Hematopoietic multipotent progenitor cell treated with erythropoietin and hydrocortisone succinate and interleukin-3 and kit ligand, for 6 days (in vitro differentiated cells): ENCODE measurements at regions not wholly inside any gene's neighbourhood (a gene's known extent, or its start where the extent isn't known, plus 50 kb on each side); places are given as distances from the start of the nearest gene placed in this dataset.
A peak's percentile ranks its signal among the peaks of the same experiment; 100 is the strongest.

Experiments
- DNase-seq: peaks from one replicate; pipeline ENCODE4 v3.0.0-alpha.2; 2015

- DNase-seq: no peak
These were observed 576.8 kb downstream of the SOX6 start for GRCh38 chr11:15779518-15779917.

DNA sequence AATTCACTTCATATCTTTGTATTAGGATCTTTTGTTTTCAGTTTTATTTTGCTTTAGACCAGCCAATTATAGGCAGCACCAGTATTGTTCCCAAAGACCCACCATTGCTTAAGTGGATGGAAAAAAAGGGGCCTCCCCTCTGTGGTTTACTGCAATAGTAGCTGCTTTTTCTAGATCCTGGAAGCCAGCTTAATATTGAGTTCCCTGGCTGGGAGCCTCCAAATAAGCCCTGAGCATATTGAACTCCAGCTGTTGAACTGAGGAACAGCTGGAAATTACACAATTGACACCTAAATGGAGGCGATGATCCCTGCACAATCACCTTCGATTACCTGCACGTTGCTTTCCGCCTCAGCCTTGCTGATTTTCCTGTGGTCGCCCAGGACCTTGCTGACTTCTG, 576.0 kb downstream of the SOX6 start:
- DNase-seq: no peak

DNA sequence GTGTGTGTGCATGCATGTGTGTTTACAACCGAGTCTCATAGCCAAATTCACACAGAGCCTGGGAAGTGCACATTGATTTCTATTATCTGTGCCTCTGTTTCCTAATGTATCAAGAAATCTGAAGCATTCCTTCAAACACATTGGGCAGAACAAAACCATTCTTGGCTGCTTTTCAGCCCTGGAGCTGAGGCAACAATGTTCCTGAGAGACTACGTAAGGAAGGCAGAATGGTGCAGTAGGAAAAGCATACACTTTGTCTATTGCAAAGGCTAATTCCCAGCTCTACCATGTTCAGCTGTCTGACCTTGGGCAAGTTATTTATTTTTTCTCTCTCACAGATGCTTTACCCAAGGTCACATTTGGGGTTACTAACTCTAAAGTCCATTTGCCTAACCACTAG, 575.5 kb downstream of the SOX6 start:
- no peak for DNase-seq

DNA sequence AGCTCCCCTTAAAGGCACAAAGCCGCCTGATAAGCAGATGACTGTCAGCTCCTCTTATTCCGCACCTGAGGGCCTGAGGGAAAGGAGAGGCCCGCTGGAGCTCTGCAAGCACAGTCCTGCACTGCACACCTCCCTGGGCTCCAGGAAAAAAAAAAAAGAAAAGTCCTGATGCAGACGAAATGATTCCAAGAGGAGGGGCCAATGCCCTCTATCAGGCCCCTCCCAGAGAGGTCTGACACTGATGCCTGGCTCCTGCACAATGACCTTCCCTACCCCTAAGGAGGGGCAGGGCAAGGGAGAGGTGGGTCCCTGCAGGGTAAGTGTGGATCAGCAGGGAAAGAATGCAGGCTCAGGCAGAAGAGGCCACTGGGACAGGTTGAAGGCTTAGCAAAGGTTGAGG, 572.7 kb downstream of the SOX6 start:
- no peak for DNase-seq

DNA sequence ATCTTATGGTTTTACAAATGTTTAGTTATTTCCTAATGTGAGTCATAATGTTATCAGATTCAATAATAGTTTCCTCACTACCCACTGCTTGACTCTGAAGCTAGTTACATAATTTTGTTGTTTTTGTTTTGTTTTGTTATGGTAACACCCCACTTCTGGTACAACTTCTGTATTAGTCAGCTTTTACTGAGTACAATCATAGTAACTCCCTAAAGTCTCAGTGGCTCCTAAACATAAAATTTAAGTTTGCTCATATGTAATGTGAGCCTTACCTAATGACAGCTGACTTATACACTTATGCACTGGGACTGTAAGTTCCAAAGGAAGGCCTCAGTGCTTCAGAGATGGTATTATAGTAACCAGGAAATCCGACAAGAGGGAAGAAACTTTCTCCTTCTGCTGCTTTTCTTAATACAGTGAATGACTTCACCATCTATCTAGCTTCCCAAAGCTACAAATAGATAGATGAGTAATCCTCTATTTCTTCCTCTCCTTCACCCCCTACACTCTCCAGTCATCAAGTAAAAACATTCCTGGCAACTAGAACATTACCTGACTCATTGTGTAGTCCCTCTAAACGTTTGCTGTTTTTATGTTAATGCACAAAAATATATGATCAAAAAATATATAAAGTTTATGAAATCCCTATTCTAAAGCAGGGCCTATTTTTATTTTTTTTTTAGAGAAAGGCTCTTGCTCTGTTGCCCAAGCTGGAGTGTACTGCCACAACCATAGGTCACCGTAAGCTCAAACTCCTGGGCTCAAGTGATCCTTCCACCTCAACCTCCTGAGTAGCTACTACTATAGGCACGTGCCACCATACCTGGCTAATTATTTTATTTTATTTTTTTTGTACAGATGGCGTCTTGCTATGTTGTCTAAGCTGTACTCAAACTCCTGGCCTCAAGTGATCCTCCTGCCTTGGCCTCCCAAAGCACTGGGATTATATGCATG, 563.0 kb downstream of the SOX6 start:
- DNase-seq: no peak

- DNase-seq: no peak
These were observed 561.8 kb downstream of the SOX6 start for GRCh38 chr11:15794361-15795150.

DNA sequence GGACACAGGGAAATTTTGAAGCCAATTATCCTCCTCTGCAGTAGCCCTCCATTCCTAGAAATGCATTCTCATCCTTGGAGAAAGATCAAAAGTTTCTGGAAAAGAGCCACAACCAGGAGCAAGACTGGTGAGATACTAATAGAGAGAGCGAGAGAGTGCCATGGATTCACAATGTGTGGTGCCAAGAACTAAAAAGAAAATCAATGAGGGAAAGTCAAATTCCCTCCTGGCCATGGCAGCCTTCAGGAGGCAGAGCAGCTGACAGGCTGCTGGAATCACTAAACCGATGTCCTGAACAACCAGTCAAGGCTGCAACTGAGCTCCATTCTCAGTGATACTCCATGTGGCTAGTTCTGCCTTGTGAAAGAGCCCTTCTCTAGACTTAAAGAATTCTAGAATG, 561.0 kb downstream of the SOX6 start:
- DNase-seq: no peak

DNA sequence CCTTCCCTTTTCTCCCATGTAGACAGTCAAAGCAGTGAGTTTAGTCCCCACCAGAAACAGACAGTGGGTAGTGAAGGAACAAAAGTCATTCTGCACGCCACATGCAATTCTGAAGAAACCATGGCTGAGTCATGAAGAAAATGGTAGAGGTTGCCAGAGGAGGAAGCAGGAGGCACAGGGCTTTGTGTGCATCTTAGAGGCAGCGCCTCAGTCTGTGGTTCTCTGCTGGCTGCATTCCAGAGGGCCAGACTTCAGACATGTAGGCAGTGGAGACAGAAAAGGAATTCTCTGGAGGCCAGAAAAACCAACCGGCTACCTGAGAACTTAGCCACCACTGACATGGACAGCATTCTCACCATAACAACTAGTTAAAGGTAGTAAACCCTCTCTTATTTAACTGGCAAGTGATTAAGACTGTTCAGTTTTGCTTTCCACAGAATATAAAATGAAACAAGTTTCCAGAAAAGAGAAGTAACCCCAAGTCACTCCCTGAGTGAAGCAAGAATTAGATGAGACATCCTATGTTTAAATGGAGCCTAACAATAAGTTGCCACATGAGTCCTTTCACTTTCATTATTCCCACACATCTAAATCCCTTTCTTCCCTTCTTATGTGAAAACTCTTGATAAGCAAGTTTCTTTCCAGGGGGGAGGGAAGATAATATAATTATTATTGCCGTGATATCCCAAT, 556.1 kb downstream of the SOX6 start:
- peak; percentile 59 for DNase-seq

GRCh38 chr11:15801126-15801525, 555.2 kb downstream of the SOX6 start:
- no peak for DNase-seq

GRCh38 chr11:15801616-15802015, 554.7 kb downstream of the SOX6 start:
- no peak for DNase-seq

DNA sequence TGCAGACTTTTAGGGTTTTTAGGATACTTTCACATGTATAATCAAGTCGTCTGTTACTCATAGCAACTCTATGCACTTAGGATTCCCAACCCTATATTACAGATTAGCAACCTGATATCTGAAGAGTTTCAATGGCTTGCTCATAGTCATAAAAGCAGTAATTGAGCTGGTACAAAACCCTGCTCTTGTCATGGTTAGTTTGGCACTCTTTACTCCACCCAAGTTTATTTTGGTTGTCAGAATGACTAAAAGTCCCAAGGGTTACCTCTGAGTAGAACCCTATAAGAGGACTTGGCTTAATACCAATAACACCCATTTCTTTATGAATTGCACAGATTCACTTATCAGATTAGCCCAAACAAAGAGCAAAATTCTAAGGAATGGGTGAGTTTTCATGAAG, 550.6 kb downstream of the SOX6 start:
- DNase-seq: no peak

GRCh38 chr11:15806217-15806616, 550.1 kb downstream of the SOX6 start:
- DNase-seq: no peak

GRCh38 chr11:15807827-15808226, 548.5 kb downstream of the SOX6 start:
- no peak for DNase-seq

DNA sequence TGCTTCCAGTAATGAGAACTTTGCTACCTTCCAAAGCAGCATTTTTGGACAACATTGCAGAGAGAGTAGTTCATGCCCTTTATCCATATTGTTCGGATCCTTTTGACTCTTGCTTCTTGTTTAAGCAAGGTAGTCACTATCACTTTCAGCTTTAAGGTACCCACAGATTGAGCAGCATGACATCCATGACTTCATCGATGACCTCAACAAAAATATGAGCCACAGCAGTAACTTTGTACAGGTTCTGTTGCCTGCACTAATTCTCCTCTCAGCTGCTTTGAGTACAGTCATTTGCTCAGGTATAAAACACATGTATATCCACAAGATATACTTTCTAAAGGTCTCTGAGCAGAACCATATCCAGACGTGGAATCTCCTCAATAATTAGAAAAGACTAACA, 546.3 kb downstream of the SOX6 start:
- no peak for DNase-seq

- no peak for DNase-seq
These were observed 545.8 kb downstream of the SOX6 start for GRCh38 chr11:15810525-15810924.

DNA sequence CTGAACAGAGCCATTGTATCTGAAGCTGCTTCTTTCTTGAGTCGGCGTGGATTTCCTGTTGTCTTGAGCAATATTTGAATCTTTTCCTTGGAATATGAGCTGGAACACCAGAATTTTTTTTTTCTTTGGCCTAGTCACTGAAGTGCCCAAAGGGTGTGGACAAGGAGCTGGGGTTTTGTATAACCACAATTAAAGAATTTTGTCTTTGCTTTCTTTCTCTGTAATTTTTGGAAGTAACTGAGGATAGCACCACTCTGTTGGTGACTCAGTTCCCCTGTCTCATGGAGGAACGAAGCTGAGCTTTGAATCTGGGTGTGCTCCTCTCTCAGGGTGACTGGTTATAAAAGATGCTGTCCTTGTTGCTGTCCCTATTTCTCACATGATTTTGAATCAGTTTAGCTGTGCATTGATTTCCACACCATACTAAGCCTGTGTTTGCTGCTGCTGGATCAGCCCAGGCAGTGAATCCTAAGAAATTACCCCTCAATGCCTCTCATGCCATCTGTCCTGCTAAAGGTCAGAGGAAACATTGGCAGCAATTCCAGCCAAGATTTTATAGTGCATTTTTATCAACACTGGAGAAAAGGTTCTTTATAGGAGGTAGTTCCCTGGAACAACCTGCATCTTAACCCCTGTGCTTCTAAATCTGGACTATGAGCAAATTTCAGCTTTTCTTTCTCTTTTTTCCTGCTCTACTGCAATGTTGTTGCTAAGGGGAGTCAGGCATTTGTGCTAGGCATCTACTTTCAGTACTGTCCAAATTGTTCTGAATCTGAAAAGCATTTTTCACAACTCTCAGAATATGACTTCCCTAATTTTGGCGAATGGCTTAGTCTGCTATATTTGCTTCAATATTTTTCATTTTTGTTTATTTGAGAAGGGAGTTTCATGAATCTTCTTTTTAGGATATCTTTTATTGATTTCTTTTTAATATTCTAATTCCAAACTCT, 540.8 kb downstream of the SOX6 start:
- DNase-seq: no peak

- no peak for DNase-seq
These were observed 540.0 kb downstream of the SOX6 start for GRCh38 chr11:15816260-15816871.

- DNase-seq: no peak
These were observed 539.3 kb downstream of the SOX6 start for GRCh38 chr11:15817001-15817400.

GRCh38 chr11:15818132-15818842, 538.1 kb downstream of the SOX6 start:
- no peak for DNase-seq

DNA sequence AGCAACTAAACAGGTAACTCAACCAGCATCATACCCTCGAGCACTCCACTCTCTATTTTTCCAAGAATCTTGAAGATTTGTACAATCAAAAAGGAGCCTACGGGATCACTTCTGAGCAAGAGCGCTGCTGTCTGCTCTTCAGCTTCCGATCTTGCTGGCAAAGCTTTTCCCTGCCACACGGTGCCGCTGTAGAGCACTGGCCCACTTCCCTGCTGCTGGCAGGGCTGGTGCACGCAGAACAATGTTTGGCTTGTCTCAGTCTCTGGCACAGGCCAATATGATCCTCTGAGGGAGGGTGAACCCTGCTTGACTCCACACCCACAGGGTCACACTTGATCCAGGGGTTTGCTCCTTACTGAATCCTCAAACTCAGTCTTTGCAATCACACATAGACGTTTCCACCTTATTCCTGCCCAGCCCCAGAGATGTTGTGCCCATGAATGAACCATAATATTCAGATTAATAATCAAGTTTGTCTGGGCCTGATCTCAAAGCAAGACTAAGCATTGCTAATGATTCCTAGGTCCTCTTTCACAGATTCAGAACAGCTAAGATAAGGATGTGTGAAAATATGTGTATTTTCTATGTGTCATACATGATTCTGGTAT, 536.6 kb downstream of the SOX6 start:
- peak; percentile 74 for DNase-seq

DNA sequence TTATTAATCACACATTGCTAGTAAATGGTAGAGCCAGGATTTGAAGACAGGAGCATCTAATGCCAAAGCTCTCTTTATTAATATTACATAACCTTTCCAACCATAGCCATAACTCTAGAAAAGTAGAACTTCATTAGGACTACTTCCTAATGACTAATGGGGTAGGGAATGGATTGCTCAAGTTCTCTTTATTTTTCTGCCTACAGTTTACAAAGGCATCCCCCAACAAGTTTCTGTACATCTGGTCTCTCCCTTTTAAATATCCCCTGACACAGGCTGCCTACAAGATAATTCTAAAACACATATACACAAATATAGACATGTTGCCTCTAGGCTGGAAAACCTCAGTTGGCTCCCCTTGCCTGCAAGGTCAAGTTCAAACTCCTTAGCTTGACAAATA, 534.9 kb downstream of the SOX6 start:
- no peak for DNase-seq
